ENCODE measurements at regions not wholly inside any gene's neighbourhood (a gene's known extent, or its start where the extent isn't known, plus 50 kb on each side); places are given as distances from the start of the nearest gene placed in this dataset.

DNA sequence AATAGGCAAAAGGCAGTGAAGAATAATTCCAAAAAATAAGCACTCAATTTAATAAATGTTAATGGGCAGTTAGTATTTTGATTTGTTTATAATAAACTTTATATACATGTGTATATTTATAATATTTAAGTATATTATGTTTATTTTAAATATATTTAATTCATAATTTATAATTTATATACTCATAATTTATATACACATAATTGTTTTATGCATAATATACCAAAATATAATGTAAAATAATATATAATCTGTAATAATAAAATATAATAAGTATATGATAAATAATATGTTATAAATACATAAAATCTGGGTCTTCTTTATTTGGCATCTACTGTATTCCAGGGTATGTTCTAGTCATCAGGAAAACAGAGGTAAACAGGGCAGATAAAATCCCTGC lies 100.2 kb upstream of the ARID2 start:
- DNase-seq (ENCODE audit: low read depth) = no peak

DNA sequence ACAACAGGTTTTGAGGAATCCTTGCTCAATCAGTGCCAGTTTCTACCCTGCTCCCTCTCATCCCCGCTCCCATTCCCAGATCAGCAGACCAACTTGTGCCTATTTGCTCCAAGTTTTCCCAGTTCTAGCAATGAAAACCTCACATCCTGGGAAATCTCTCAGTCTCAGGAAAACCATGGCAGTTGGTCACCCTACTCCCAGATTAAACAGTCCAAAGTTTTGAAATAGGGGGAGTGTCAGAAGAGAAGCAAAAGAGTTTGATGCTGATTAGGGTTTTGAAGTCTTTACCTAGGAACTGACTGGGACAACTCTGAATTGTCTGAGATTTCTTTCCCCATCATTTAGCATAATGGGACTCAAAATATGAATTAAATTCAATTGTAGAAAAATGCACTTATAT lies 95.8 kb upstream of the ARID2 start:
- no peak for DNase-seq (ENCODE audit: low read depth)

DNA sequence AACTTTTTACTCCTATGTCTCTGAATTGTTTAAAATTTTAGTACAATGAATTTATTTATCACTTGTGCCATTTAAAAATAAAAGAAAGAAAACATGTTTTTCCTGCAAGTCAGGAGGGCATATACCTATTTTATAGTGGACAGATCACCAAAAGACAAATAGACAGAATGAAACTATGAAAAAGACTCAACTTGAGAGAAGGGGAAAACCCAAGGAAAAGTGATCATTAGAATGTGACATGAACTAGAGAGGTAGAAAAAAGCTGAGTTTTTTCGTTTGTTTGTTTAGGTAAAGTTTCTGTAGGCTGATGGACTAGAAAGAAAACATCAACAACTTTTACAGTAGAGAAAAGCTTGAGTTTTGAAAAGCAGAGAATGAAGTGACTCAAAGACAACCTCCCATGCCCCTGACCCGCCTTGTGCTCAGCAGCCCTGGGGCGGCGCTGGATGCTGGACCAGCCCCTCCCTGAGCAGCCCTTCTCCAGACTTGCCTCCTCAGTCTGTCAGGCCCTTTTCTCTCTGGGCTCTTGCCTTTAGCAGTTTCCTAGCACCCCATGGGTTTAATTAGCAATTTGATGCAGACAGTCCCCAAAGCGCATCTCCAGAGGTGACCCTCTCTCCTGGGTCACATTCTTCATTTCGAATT lies 95.1 kb upstream of the ARID2 start:
- DNase-seq (ENCODE audit: low read depth) = no peak

DNA sequence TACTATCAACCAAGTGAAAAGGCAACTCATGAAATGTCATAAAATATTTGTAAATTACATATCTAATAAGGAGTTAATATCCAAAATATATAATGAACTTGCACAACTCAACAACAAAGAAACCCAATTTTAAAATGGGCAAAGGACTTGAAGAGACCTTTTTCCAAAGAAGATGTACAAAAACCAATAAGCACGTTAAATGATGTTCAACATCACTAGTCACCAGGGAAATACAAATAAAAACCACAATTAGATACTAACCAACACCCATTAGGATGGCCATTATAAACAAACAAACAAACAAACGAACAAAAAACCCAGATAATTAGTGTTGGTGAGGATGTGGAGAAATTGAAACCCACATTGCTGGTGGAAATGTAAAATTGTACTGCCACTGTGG lies 92.3 kb upstream of the ARID2 start:
- no peak for DNase-seq (ENCODE audit: low read depth)

DNA sequence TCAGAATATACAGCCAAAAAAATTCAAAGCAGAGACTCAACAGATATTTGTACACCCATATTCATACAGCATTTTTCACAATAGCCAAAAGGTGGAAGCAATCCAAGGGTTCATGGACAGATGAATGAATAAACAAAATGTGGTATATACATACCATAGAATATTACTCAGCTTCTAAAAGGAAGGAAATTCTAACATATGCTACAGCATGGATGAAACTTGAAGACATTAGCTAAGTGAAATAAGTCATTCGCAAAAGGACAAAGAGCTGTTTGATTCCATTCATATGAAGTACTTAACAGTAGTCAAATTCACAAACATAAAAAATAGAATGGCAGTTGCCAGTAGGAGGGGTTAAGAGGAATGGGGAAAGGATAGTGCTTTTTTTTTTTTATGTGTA lies 91.8 kb upstream of the ARID2 start:
- DNase-seq (ENCODE audit: low read depth) = no peak

DNA sequence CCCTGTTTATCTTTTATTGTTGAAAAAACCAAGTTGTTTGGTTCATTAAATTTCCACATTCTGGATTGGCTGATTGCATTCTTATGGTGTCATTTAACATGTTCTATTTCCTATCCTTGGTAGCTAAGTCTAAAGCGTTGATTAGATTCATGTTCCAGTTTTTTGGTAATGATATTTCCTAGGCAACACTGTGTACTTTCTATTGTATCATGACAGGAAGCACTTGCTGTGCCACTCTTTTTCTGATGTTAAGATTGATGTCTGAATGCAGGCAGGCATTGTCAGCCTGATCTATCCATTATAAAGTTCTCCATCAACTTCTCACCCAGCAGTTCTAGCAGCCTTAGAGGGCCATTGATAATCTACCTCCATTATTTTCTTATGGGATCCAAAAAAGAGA lies 91.1 kb upstream of the ARID2 start:
- no peak for DNase-seq (ENCODE audit: low read depth)

DNA sequence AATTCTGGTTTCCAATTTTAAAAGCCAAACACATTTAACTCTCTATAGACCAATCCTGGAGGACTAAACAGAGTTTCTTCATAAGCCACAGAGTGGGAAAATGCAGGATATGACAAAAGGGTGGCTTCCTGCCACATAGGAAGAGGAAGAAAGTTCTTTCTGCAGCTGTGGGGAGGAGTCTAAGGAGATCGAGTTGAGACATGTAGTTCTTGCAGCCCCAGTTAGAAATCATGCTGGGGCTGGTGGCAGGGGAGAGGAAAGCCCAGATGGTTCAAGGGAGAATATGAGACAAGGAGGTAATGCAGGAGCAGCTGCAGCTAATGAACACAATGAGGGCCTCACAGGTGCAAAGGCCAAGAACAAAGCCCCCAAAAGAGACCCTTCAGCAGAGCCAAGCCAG lies 85.0 kb upstream of the ARID2 start:
- no peak for DNase-seq (ENCODE audit: low read depth)

DNA sequence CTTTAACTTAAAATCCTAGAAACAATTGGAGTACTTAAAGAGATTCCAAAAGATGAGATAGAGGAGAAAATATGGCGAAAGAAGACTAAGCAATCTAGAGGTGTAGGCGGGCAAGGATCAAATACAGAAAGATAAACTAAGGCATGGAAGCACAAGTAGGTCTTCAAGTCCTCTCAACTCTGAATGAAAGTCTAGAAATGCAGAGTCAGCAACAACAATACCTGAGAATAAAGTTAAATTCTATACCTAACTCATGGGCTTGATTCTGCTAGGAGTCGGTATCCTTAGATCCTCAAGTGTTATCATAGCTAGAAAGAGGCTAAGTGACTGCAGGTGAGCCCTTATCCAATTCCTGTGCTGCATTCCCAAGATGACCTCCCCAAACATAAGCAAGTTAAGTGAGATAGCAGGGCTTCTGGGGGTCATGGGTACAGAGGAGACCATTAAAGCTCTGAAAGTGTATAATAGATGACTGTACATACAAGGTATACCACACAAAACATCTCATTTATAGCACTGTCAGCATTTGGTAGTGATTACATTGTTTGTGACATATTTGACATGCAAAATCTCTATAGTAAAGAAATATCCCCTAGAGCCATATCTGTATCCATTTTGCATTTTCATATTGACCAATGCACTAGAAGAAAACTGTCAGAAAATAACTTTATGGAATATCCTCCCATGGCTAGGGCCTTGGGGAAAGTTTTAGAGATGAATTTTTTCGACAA lies 82.5 kb upstream of the ARID2 start:
- DNase-seq (ENCODE audit: low read depth) = no peak

DNA sequence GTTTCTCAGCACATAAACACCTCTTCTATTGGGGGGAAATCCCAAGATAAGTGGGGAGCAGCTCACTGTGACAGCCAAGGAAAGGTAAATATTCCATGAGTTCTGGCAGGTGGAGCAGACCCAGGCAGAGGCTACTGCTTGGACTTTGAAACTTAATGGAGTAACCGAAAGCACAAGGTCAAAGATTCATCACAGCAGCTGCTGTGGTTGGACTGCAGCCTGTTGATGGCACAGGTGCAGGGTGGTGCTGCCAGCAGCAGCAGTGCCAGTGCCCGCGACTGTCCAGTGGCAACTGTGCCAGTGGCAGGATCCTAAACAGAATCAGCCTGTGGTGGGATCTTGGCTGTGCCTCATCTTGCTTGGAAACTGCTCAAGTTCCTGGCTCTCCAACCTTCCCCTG lies 81.4 kb upstream of the ARID2 start:
- no peak for DNase-seq (ENCODE audit: low read depth)

DNA sequence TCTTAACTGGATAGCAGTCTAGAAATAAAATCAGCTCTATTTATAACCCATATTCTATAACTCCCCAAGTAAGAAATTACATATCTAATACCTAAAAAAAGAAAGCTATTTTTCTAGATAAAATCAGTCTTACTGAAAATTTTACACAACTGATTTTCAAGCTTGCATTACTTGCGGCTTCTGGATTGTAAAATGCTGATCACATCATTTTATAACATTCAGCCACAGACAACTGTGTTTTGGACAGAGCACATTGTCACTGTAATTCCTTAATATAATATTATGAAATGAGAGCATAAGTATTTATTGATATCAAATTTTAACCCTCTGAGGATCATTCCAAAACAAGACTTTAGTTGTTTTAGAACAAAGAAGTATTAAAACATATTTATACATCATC lies 78.5 kb upstream of the ARID2 start:
- DNase-seq (ENCODE audit: low read depth) = no peak

DNA sequence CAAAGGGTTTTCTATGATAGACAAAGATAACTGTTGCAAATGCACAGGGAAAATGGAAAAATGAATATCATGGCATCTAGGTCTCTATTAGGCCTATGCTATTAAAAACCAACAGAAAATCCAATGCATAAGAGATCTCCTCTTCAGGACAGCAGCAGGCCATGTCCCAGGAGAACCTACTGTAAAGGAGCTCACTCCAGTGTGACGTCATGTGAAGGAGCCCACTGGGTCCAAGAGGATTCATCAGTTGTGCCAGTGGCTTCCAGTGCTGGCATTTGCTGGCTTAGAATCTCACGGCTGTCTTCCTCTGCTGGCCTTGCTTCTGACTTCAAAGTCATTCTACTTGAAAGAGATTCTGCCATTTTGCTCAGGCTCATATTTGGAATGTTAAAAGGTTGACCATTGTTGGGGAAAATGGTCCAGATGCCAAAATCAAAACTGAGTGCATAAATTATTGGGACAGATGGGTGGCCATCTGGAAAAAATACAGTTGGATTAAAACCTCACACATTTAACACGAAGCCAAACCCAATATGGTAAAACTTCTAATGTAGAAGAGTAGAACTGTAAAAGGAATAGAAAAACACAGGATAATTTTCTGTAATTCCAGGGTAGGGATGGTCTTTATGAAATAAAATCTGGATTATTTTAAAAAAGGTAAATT lies 75.4 kb upstream of the ARID2 start:
- no peak for DNase-seq (ENCODE audit: low read depth)

DNA sequence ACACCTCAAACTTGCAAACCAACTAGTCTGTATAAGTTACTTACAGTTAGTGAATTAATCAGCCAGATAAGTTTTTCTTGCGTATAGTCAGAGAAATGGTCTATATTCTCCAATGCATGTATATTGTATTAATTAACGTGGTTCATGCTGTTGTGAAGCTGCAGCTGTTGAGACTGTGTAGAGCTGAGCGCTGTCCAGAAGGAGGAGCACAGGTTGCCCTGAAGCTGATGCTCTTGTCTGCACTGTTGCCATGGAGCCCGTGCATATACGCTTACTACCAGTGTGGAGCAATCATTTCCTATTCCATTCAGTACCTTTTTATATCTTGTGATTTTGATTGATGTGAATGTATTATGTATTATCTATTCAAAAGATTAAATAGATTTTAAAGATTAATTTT lies 74.3 kb upstream of the ARID2 start:
- peak; percentile 34 for DNase-seq (ENCODE audit: low read depth)

DNA sequence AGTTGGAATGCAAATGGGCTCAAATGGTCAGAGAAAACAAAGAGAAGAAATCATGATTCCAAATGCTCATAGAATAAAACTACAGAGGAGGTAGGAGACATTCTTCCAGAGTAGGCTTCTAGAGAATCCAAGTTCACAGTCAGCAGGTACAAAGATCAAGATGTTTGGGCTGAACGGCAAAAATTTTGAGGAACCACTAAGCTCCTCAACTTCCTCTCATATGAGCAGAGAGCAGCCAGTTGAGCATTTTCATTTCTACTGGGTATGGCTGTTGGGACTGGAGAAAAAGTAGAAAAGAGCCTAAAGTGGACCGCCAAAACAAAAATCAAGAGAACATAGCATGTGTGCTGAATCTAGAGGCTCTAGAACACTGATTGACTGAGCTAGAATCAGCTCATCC lies 73.8 kb upstream of the ARID2 start:
- DNase-seq (ENCODE audit: low read depth) = no peak

DNA sequence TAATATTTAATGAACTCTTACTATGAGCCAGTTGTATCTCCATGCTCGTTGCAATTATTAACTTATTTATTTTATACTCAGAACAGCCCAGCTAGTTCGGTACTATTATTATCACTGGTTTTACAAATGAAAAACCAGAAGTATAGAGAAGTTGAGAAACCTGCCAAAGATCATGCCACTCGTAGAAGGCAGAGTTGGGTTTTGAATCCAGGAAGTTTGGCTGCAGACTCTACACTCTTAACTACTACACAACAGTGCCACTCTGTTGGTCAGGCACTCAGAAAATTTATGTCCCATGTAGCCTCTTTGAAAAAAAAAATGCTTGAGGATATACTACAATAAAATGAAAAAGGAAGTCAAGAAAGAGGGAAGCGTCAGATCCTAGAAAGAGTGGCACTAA lies 71.5 kb upstream of the ARID2 start:
- no peak for DNase-seq (ENCODE audit: low read depth)

DNA sequence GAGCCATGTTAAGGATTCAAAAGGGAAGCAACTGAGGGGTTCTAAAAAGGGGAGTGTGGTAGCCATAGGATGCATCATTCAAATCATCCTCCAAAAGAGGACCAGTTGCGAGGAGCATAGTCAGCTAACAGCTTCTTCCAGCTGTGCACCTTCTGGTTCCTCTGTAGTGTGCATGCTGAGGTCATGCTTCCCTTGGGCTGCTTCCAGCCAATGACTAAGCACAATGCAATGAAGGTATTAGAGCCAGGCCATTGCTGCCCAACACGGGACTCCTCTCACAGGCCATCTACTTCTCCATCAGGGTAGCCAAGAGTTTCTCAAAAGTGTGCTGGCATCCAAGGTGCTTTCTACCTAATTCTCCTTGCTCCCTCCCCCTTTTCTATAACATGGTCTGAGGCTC lies 69.2 kb upstream of the ARID2 start:
- DNase-seq (ENCODE audit: low read depth) = no peak

DNA sequence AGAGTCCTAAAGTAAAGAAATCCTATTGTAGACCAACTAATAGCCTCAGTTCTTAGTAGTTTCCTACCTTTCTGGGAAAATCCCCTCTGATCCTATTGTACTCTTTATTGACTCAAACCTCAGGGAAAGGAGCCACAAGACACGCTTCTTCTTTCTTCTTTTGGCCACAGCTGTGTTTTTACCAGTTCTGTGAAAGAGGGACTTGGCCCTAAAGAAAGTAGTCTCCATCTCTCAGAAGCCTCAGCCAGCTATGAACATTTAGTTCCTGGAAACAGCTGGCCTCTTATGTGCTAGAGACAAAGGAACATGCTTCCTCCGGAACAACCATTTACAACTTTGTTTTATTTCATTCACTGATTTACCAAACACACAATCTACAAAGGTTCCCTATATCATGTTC lies 66.1 kb upstream of the ARID2 start:
- no peak for DNase-seq (ENCODE audit: low read depth)

DNA sequence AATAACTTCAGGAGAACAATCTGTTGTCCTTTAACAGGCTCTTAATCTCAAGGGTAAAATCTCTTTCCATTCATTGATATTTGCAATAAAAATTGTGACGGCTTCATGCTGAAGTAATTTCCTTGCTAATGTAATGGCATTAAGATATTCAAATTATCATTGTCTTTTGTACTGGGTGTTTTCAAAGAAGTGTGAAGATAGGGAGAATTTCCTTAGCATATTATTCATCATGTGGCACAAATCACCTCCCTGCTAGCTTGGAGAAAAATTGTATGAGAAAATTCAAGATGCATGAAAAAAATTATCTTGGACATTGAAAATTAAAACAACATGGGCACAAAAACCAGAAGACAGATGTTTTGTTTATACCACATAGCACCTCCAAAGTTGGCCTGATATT lies 63.6 kb upstream of the ARID2 start:
- DNase-seq (ENCODE audit: low read depth) = no peak

DNA sequence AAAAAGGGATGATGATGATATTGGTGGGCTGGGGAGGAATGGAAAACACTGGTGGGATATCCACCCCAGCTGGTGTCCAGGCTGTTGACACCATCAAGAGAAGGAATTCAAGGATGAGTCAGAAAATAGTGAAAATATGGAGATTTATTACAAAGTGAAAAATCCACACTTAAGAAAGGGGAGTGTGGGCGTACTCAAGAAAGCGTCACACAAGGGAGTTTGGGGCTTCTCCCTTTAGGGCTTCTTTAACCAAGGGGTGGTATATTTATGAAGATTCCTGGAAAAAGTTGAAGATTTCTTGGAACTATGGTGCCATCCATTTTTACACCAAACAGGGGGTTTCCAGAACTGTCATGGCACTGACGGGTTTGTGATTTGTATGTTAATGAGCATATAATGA lies 63.1 kb upstream of the ARID2 start:
- no peak for DNase-seq (ENCODE audit: low read depth)

DNA sequence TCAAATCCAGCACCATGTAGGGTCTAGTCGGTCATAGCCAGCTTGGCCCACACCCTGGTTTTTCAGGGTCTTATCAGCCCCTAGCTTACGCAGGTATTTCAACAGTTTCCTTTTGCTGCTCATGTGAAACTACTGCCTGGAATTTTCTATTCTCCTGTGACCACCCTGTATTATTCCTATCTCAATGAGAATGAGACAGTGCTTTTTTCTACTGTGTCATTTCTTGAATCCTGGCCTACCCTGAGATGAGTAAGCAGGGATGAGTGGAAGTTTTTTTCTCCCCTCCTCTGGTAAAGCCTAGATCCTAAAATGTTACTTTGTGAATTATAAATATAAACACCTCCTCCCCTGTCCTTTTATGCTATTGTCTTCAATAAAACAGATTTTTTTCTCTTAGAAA lies 62.7 kb upstream of the ARID2 start:
- DNase-seq (ENCODE audit: low read depth) = no peak

DNA sequence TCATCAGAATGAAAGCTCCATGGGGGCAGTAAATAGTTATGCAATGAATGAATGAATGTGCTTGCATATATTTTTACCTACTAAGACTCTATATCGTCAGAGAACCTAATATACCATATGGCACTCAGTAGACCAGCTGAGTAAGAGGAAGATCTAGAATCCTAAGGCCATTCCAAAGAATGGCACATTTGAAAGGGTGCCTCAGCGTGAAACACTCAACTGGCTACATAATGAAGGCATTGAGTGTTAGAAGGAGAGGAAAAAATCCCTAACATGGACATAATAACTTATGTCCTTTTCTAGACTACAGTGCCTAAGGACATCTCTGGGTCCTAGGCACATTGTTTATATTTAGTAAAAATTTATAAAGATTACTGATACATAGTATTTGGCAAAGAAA lies 61.7 kb upstream of the ARID2 start:
- no peak for DNase-seq (ENCODE audit: low read depth)

DNA sequence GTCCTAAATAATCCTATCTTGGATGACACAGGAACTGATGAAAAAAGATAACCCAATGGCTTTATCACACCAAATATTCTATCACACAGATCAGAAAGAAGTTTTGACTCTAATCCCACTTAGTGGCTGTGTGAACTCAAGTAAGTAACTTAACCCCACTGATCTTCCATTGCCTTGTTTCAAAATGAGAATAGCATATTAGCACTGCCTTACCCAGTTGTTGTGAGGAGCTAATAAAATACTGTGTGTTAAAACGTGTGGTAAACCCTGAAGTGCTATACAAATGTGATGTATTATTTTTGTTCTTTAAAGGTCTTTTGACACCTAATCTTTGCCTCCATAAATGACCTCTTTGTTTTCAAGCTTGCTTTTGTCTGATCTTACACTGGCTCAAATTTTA lies 60.9 kb upstream of the ARID2 start:
- no peak for DNase-seq (ENCODE audit: low read depth)

DNA sequence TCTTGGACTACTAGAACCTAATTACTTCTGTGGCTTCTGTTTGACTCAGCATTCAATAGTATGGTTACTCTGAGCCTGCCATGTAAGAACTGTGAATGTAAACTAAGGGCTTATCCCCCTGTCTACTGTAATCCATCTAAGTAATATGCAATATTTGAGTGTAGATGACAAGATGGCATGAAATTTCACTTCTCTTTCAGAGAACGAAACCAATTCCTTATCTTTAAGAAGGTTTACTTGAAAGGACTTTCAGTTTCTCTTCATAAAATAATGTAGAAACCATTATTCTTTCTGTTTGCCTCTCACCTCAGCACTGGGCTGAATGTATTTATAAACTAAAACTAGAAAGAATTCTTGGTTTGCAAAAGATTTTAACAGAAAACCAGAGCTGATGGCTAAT lies 60.4 kb upstream of the ARID2 start:
- no peak for DNase-seq (ENCODE audit: low read depth)

DNA sequence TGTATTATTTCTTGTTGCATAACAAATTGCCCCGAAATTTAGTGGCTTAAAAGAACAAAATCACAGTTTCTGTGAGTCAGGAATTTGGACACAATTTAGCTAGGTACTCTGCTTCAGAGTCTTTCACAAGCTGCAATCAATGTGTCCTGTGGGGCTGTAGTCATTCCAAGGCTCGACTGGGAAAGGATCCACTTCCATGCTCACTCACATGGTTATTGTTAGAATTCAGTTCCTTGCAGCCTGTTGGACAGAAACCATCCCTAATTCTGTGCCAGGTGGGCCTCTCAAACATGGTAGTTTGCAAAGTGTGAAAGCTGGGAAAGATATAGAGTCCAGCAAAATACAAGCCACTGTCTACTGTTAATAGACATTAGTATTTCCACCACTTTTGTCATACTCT lies 59.7 kb upstream of the ARID2 start:
- no peak for DNase-seq (ENCODE audit: low read depth)
